Panc1 (cell line): ENCODE measurements at regions not wholly inside any gene's neighbourhood (a gene's known extent, or its start where the extent isn't known, plus 50 kb on each side); places are given as distances from the start of the nearest gene placed in this dataset.

Source experiments
- ATAC-seq: fragments of 200-7000 bp; cut with Tn5 transposase; 2 replicates; pipeline ENCODE4 v1.9.1; 2020; ENCODE audit warnings: mild to moderate bottlenecking, moderate library complexity
- BruUV-seq: library from RNA; stranded (reverse); fragments of 400-500 nt; replicated peaks from 2 replicates; lab custom pipeline; 2021; lab: Mats Ljungman, UMichigan
- CTCF ChIA-PET: fragments of 300-600 bp; sonication (Branson Sonifier 250); formaldehyde crosslinking; loops from one replicate; lab custom pipeline; 2022; ENCODE audit warnings: antibody characterized with exemption; lab: Charles Lee
- POLR2A ChIA-PET: fragments of 300-600 bp; sonication (Branson Sonifier 250); formaldehyde crosslinking; loops from one replicate; lab custom pipeline; 2022; ENCODE audit warnings: antibody characterized with exemption; lab: Charles Lee
- DNase-seq: peaks from one replicate; pipeline ENCODE4 v3.0.0-alpha.2; 2010; ENCODE audit warnings: low read depth, low spot score
- H3K27ac ChIP-seq: 2 replicates; pipeline ENCODE4 v1.5.1; 2011; ENCODE audit warnings: mild to moderate bottlenecking, low read length, inconsistent platforms
- H3K27me3 ChIP-seq: fragments of 200-500 bp; sonication (Bioruptor generic); 2 replicates; pipeline ENCODE4 v1.6.0; 2014; ENCODE audit warnings: low read length, inconsistent platforms; ENCODE audit not compliant: control insufficient read depth, insufficient read depth
- H3K36me3 ChIP-seq: fragments of 200-500 bp; sonication (Bioruptor generic); 2 replicates; pipeline ENCODE4 v1.5.1; 2014; ENCODE audit warnings: inconsistent platforms, mild to moderate bottlenecking, low read length, moderate library complexity; ENCODE audit not compliant: control insufficient read depth, insufficient read depth
- H3K4me1 ChIP-seq: 2 replicates; pipeline ENCODE4 v1.5.1; 2011; ENCODE audit warnings: inconsistent platforms, mild to moderate bottlenecking, low read length, moderate library complexity; ENCODE audit not compliant: control insufficient read depth, insufficient read depth
- H3K4me3 ChIP-seq, 2 experiments: 2 replicates each; pipeline ENCODE4 v1.5.1; 2011 to 2012; ENCODE audit warnings: low read depth in 2 of 2, low read length in 2 of 2, mild to moderate bottlenecking in 2 of 2, inconsistent platforms in 1 of 2, moderate library complexity in 1 of 2
- H3K9me3 ChIP-seq: fragments of 200-500 bp; sonication (Bioruptor generic); 2 replicates; pipeline ENCODE4 v1.5.1; 2014; ENCODE audit warnings: low read depth, mild to moderate bottlenecking, inconsistent platforms, low read length, moderate library complexity; ENCODE audit not compliant: control insufficient read depth, insufficient read depth
- CTCF ChIP-seq: fragments of 450-650 bp; IDR thresholded peaks from 2 replicates; pipeline ENCODE4 v1.5.1; 2017; ENCODE audit warnings: mild to moderate bottlenecking
- POLR2AphosphoS5 ChIP-seq: IDR thresholded peaks from 2 replicates; pipeline ENCODE4 v1.6.1; 2012; ENCODE audit warnings: mild to moderate bottlenecking, low read depth, low read length, moderate library complexity
- REST ChIP-seq, 2 experiments: IDR thresholded peaks; 2 replicates each; pipeline ENCODE4 v1.6.1; 2011 to 2012; ENCODE audit warnings: low read depth in 2 of 2, control low read depth in 1 of 2, low read length in 1 of 2, mild to moderate bottlenecking in 1 of 2, moderate library complexity in 1 of 2; ENCODE audit not compliant: insufficient read depth in 1 of 2
- SIN3A ChIP-seq: IDR thresholded peaks from 2 replicates; pipeline ENCODE4 v1.6.1; 2012; ENCODE audit warnings: low read depth, mild to moderate bottlenecking, low read length, moderate library complexity, borderline replicate concordance; ENCODE audit not compliant: insufficient read depth
- TCF7L2 ChIP-seq: IDR thresholded peaks from 2 replicates; pipeline ENCODE4 v1.6.1; 2011; ENCODE audit warnings: mild to moderate bottlenecking, low read depth, low read length, inconsistent platforms
- in situ Hi-C: cut with HindIII; loops from 2 replicates; pipeline ENCODE4 v1.10.0; 2016; ENCODE audit warnings: low sequenced_read_pairs, low pct_unique_long_range_greater_than_20kb
- intact Hi-C: fragments of 100-400 bp; cut with micrococcal nuclease; formaldehyde crosslinking; loops from one replicate; pipeline ENCODE4 v1.10.0; 2022; ENCODE audit not compliant: unreplicated experiment

- no peaks in the 10 kb centered on the region for H3K4me1 ChIP-seq
- H3K27ac ChIP-seq: no peak overlapping the region
- in situ Hi-C loops (no loop called here), intact Hi-C loops (no loop called here)
- CTCF ChIA-PET: no interaction called here
- ATAC-seq (no peak), DNase-seq (no peak)
- H3K36me3 ChIP-seq: no peaks in the 10 kb centered on the region
- H3K4me3 ChIP-seq: no peak overlapping the region
- no peaks in the 10 kb centered on the region for H3K9me3 ChIP-seq
- no peaks in the 10 kb centered on the region for H3K27me3 ChIP-seq
- BruUV-seq: no TSS peak
- POLR2A ChIA-PET: no interaction called here
- TF ChIP-seq CTCF: no peak
- TF ChIP-seq SIN3A: no peak
- no peak for TF ChIP-seq POLR2AphosphoS5
- no peak for TF ChIP-seq REST (IDR thresholded peaks at IDR 0.05; ENCODE audit: insufficient read depth in 1 of 2, low read depth in 2 of 2, low read length in 1 of 2)
- no peak for TF ChIP-seq TCF7L2
Observed at GRCh38 chr3:180529778-180530177, 72.2 kb upstream of the TTC14 start.

- BruUV-seq: no TSS peak
- DNase-seq (no peak), ATAC-seq (no peak)
- ChIA-PET CTCF (no interaction called here), POLR2A (no interaction called here)
- Histone ChIP-seq H3K27me3 (no peaks in the 10 kb centered on the region), H3K4me3 (no peak overlapping the region), H3K9me3 (no peaks in the 10 kb centered on the region), H3K4me1 (no peaks in the 10 kb centered on the region), H3K36me3 (no peaks in the 10 kb centered on the region), H3K27ac (no peak overlapping the region)
- intact Hi-C loops: no loop called here
- in situ Hi-C loops: no loop called here
- TF ChIP-seq REST (IDR thresholded peaks at IDR 0.05; ENCODE audit: insufficient read depth in 1 of 2, low read depth in 2 of 2, low read length in 1 of 2): no peak
- no peak for TF ChIP-seq POLR2AphosphoS5
- TF ChIP-seq CTCF: no peak
- TF ChIP-seq SIN3A: no peak
- TF ChIP-seq TCF7L2: no peak
Observed at GRCh38 chr3:180530276-180530675, 71.7 kb upstream of the TTC14 start.
